ENCODE measurements at regions not wholly inside any gene's neighbourhood (a gene's known extent, or its start where the extent isn't known, plus 50 kb on each side); places are given as distances from the start of the nearest gene placed in this dataset.

DNA sequence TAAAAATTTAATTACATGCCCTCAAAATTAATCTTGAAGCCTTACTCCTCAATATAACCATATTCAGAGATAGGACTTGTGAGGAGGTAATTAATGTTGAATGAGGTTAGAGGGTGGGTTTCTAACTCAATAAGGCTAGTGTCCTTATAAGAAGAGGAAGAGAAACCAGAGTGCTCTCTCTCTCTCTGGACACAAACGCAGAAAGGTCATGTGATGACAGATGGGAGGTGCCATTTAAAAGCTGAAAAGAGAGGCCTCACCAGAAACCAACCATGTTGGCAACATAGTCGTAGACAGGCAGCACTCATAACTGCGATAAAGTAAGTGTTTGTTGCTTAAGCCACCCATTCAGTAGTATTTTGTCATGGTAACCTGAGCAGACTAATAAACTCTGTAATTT, 378.5 kb upstream of the LMO3 start:
- Histone ChIP-seq H3K4me3 (ENCODE audit: low read depth, low read length) (no peak overlapping the region), H3K9me3 (ENCODE audit: control insufficient read depth, insufficient read depth, low read length) (peaks cover 1% of the 10 kb centered on the region; the same call in 1 of the 2 replicates), H3K27me3 (ENCODE audit: control insufficient read depth, insufficient read depth, low read length) (no peaks in the 10 kb centered on the region), H3K27ac (ENCODE audit: low read depth, low read length) (no peak overlapping the region)
- POLR2A ChIA-PET, result no interaction called here
- TF ChIP-seq, protein P1, sequence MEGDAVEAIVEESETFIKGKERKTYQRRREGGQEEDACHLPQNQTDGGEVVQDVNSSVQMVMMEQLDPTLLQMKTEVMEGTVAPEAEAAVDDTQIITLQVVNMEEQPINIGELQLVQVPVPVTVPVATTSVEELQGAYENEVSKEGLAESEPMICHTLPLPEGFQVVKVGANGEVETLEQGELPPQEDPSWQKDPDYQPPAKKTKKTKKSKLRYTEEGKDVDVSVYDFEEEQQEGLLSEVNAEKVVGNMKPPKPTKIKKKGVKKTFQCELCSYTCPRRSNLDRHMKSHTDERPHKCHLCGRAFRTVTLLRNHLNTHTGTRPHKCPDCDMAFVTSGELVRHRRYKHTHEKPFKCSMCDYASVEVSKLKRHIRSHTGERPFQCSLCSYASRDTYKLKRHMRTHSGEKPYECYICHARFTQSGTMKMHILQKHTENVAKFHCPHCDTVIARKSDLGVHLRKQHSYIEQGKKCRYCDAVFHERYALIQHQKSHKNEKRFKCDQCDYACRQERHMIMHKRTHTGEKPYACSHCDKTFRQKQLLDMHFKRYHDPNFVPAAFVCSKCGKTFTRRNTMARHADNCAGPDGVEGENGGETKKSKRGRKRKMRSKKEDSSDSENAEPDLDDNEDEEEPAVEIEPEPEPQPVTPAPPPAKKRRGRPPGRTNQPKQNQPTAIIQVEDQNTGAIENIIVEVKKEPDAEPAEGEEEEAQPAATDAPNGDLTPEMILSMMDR (IDR thresholded peaks at IDR 0.05; ENCODE audit: low read depth, low read length), result no peak
- CTCF ChIA-PET, result no interaction called here
- DNase-seq (ENCODE audit: low read depth, low spot score), result no peak

DNA sequence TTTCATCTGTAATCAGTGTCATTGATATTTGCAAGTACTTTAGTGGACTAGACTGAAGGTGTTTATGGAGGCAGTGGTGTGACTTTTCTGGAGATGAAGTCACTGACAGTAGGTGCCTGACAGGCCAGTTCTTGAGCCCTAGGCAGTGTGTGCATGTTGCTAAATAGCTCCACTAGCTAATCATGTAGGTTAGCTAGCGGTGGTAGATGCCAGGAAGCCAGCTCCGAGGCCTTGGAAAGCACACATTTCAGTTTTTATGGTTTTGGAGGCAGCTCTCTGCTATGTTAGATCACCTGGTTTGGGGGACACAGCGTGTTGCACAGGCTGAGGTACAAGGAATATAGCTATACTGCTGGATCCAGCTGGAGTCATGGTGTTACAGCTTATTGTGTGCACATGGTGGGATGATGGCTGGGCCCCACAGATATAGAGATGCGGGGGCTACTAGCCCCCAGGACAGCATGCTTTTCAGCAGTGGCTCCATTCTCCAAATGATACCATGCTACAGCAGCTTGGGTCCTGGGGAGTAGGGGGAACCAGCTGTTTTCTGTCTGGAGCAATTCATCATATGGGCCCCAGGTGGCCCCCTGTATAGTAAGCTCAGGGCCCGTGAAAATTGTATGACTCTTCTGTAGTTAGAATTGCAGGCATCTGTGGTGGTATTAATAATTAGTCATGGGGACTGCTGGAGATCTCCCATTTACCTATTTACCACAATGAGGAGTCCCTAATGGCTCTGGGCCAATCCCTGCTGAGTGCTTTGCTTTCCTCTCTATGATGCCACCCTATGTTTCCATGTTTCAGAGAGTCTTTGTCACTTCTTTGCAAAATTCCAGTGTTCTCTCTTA, 367.2 kb upstream of the LMO3 start:
- H3K4me3 ChIP-seq (ENCODE audit: low read depth, low read length), result no peak overlapping the region
- ChIA-PET CTCF (no interaction called here), POLR2A (no interaction called here)
- peaks cover 10% of the 10 kb centered on the region for H3K9me3 ChIP-seq (ENCODE audit: control insufficient read depth, insufficient read depth, low read length)
- H3K27ac ChIP-seq (ENCODE audit: low read depth, low read length), result no peak overlapping the region
- H3K27me3 ChIP-seq (ENCODE audit: control insufficient read depth, insufficient read depth, low read length), result no peaks in the 10 kb centered on the region
- TF ChIP-seq, protein P1 (IDR thresholded peaks at IDR 0.05; ENCODE audit: low read depth, low read length), result no peak
- no peak for DNase-seq (ENCODE audit: low read depth, low spot score)

DNA sequence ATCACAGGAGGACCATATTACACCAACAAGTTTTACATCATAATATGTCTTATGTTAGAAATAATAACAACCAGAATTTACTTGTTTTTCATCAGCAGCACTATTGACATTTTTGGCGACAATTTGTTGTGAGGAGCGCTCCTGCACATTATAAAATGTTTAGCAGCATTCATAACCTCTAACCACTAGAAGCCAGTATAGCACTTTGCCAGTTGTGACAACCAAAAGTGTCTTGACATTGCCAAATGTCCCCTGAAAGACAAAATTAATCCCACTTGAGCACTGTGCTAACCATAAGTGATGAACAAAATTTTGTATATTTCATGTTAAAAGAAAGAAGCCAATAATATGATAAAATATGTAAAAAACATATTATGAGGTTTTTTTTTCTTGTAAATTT, 356.9 kb upstream of the LMO3 start:
- no peak for DNase-seq (ENCODE audit: low read depth, low spot score)
- POLR2A ChIA-PET, result no interaction called here
- Histone ChIP-seq H3K27ac (ENCODE audit: low read depth, low read length) (no peak overlapping the region), H3K9me3 (ENCODE audit: control insufficient read depth, insufficient read depth, low read length) (peaks cover 7% of the 10 kb centered on the region), H3K27me3 (ENCODE audit: control insufficient read depth, insufficient read depth, low read length) (no peaks in the 10 kb centered on the region), H3K4me3 (ENCODE audit: low read depth, low read length) (no peak overlapping the region)
- CTCF ChIA-PET, result no interaction called here
- TF ChIP-seq, protein P1 (IDR thresholded peaks at IDR 0.05; ENCODE audit: low read depth, low read length), result no peak

DNA sequence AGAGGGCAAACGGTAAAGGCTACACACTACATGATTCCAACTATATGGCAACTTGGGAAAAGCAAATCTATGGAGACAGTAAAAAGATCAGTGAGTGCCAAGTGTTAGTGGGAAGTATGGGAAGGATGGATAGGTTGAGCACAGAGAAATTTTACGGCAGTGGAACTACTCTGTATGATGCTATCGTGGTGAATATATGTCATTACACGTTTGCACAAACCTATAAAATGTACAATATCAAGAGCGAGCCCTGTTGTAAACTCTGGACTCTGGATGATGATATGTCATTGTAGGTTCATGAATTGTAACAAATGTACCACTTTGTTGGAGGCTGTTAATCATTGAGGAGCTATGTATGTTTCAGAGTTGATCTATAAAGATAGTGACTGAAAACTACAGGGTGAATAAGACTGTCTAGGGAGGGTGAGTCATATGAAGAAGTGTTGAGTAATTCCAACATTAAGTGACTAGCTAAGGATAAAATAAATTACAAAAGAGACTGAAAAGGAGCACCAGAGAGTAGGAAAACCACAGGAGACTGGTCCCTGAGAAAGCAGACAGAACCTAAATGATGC, 349.2 kb upstream of the LMO3 start:
- DNase-seq (ENCODE audit: low read depth, low spot score), result no peak
- CTCF ChIA-PET, result no interaction called here
- TF ChIP-seq, protein P1 (IDR thresholded peaks at IDR 0.05; ENCODE audit: low read depth, low read length), result no peak
- Histone ChIP-seq H3K4me3 (ENCODE audit: low read depth, low read length) (no peak overlapping the region), H3K27me3 (ENCODE audit: control insufficient read depth, insufficient read depth, low read length) (no peaks in the 10 kb centered on the region), H3K27ac (ENCODE audit: low read depth, low read length) (no peak overlapping the region), H3K9me3 (ENCODE audit: control insufficient read depth, insufficient read depth, low read length) (peaks cover 6% of the 10 kb centered on the region; the same call in 1 of the 2 replicates)
- POLR2A ChIA-PET, result no interaction called here

DNA sequence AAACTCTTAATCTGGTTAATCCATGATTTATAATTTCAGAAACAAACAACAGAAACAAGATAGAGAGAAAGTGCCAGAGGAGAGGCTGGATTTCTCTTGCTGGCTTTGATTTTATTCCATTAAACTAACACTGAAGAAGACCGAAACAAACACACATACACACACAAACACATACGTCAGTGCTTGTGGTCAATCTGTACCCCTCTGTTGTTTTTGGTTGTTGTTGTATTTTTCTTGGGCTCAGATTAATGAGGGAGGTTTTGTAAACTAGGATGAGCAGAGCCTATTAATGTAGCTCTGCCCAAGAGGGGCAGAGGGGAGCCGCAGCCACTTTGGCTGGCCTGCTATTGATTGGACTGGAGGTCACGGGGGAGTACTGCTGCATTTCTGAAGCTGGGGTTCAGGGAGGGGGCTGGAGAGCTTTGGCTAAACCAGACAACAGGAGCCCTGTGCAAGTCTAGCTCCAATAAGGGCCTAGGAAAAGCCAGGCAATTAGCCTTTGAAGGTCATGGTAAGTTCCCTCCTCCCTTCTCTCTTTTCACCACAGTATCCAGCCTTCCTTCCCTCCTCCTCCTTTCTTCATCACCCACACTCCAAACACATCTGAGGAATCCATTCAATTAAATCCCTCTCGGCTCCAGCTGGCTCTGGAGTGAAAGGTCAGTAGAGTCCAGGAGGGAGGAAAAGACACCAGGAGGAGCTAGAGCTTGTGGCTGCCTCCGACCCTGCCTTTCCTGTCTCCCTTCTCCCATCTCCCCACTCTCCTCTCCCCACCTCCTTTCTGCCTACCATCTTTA, 344.1 kb upstream of the LMO3 start:
- CTCF ChIA-PET, result no interaction called here
- no peak for DNase-seq (ENCODE audit: low read depth, low spot score)
- POLR2A ChIA-PET, result no interaction called here
- Histone ChIP-seq H3K27me3 (ENCODE audit: control insufficient read depth, insufficient read depth, low read length) (no peaks in the 10 kb centered on the region), H3K27ac (ENCODE audit: low read depth, low read length) (no peak overlapping the region), H3K4me3 (ENCODE audit: low read depth, low read length) (no peak overlapping the region), H3K9me3 (ENCODE audit: control insufficient read depth, insufficient read depth, low read length) (peaks cover 12% of the 10 kb centered on the region)
- TF ChIP-seq, protein P1 (IDR thresholded peaks at IDR 0.05; ENCODE audit: low read depth, low read length), result no peak
